ENCODE measurements at regions not wholly inside any gene's neighbourhood (a gene's known extent, or its start where the extent isn't known, plus 50 kb on each side); places are given as distances from the start of the nearest gene placed in this dataset.
A peak's percentile ranks its signal among the peaks of the same experiment; 100 is the strongest.

GRCh38 chr6:9553002-9553401, 861.9 kb downstream of the TFAP2A start:
- no peak for TF ChIP-seq CTCF (IDR thresholded peaks at IDR 0.05; ENCODE audit: borderline replicate concordance, insufficient read depth, low read depth, low read length)

GRCh38 chr6:9543649-9544048, 871.2 kb downstream of the TFAP2A start:
- no peak overlapping the region for H3K4me3 ChIP-seq (ENCODE audit: low read depth, low read length)
- TF ChIP-seq CTCF (IDR thresholded peaks at IDR 0.05; ENCODE audit: borderline replicate concordance, insufficient read depth, low read depth, low read length) = no peak

More at GRCh38 chr6:9553002-9553401, 861.9 kb downstream of the TFAP2A start:
- H3K4me3 ChIP-seq (ENCODE audit: low read depth, low read length) = no peak overlapping the region

- TF ChIP-seq CTCF (IDR thresholded peaks at IDR 0.05; ENCODE audit: borderline replicate concordance, insufficient read depth, low read depth, low read length) = peak; percentile 45; the same call in 1 of the 2 replicates
- H3K4me3 ChIP-seq (ENCODE audit: low read depth, low read length) = no peak overlapping the region
Measured at GRCh38 chr6:9540534-9541126, 874.2 kb downstream of the TFAP2A start.

GRCh38 chr6:9540126-9540525, 874.7 kb downstream of the TFAP2A start:
- TF ChIP-seq CTCF (IDR thresholded peaks at IDR 0.05; ENCODE audit: borderline replicate concordance, insufficient read depth, low read depth, low read length) = no peak

GRCh38 chr6:9539231-9539755, 875.6 kb downstream of the TFAP2A start:
- no peak for TF ChIP-seq CTCF (IDR thresholded peaks at IDR 0.05; ENCODE audit: borderline replicate concordance, insufficient read depth, low read depth, low read length)
- no peak overlapping the region for H3K4me3 ChIP-seq (ENCODE audit: low read depth, low read length)

More at GRCh38 chr6:9540126-9540525, 874.7 kb downstream of the TFAP2A start:
- H3K4me3 ChIP-seq (ENCODE audit: low read depth, low read length) = no peak overlapping the region

- no peak for TF ChIP-seq CTCF (IDR thresholded peaks at IDR 0.05; ENCODE audit: borderline replicate concordance, insufficient read depth, low read depth, low read length)
Measured at GRCh38 chr6:9537381-9537780, 877.5 kb downstream of the TFAP2A start.

GRCh38 chr6:9535106-9535505, 879.8 kb downstream of the TFAP2A start:
- TF ChIP-seq CTCF (IDR thresholded peaks at IDR 0.05; ENCODE audit: borderline replicate concordance, insufficient read depth, low read depth, low read length) = no peak

More at GRCh38 chr6:9537381-9537780, 877.5 kb downstream of the TFAP2A start:
- no peak overlapping the region for H3K4me3 ChIP-seq (ENCODE audit: low read depth, low read length)

More at GRCh38 chr6:9535106-9535505, 879.8 kb downstream of the TFAP2A start:
- no peak overlapping the region for H3K4me3 ChIP-seq (ENCODE audit: low read depth, low read length)
